LNCAP (cell line): ENCODE measurements at regions not wholly inside any gene's neighbourhood (a gene's known extent, or its start where the extent isn't known, plus 50 kb on each side); places are given as distances from the start of the nearest gene placed in this dataset.

Source experiments
- CTCF ChIP-seq: fragments of 450-650 bp; IDR thresholded peaks from 2 replicates; pipeline ENCODE4 v1.5.1; 2017; ENCODE audit warnings: mild to moderate bottlenecking

- no peak for TF ChIP-seq CTCF
Observed at GRCh38 chr4:189809241-189809735, 131.4 kb upstream of the FRG1 start.

- TF ChIP-seq CTCF: no peak
Observed at GRCh38 chr4:189809839-189810238, 130.8 kb upstream of the FRG1 start.

- no peak for TF ChIP-seq CTCF
Observed at GRCh38 chr4:189815404-189816192, 125.1 kb upstream of the FRG1 start.

GRCh38 chr4:189822326-189822725, 118.3 kb upstream of the FRG1 start:
- TF ChIP-seq CTCF: no peak

GRCh38 chr4:189823591-189823990, 117.1 kb upstream of the FRG1 start:
- no peak for TF ChIP-seq CTCF

GRCh38 chr4:189825466-189825865, 115.2 kb upstream of the FRG1 start:
- no peak for TF ChIP-seq CTCF

- TF ChIP-seq CTCF: no peak
Observed at GRCh38 chr4:189826657-189827056, 114.0 kb upstream of the FRG1 start.
